Colonic mucosa (tissue), 4 donors: ENCODE measurements at regions not wholly inside any gene's neighbourhood (a gene's known extent, or its start where the extent isn't known, plus 50 kb on each side); places are given as distances from the start of the nearest gene placed in this dataset.

Source experiments
- DNase-seq: peaks from one replicate; pipeline ENCODE4 v3.0.0-alpha.2; 2020
- H3K27ac ChIP-seq: fragments of 200-600 bp; one replicate; pipeline ENCODE4 v1.8.0; 2021
- H3K27me3 ChIP-seq: fragments of 200-600 bp; one replicate; pipeline ENCODE4 v1.8.0; 2021
- H3K36me3 ChIP-seq: fragments of 200-600 bp; one replicate; pipeline ENCODE4 v1.8.0; 2021
- H3K4me1 ChIP-seq: fragments of 200-600 bp; one replicate; pipeline ENCODE4 v1.8.0; 2021; ENCODE audit warnings: mild to moderate bottlenecking
- H3K4me3 ChIP-seq: fragments of 200-600 bp; one replicate; pipeline ENCODE4 v1.8.0; 2021
- H3K9ac ChIP-seq, 2 donors: one replicate each; pipeline ENCODE4 v1.7.0; 2013; ENCODE audit warnings: control low read depth in 2 of 2, low read depth in 2 of 2, low read length in 2 of 2
- H3K9me3 ChIP-seq: fragments of 200-600 bp; one replicate; pipeline ENCODE4 v1.8.0; 2021
- CTCF ChIP-seq: fragments of 200-600 bp; IDR thresholded peaks from one replicate; pipeline ENCODE4 v1.8.0; 2022; ENCODE audit warnings: antibody characterized with exemption, mild to moderate bottlenecking
- intact Hi-C: fragments of 100-400 bp; cut with DNase I; formaldehyde crosslinking; loops from one replicate; pipeline ENCODE4 v1.14.1; 2022
- donor health status: healthy.
- donor health status: DM: no; HTN: no; CAD: no.
- donor health status: DM: no; HTN: no; CAD: no.

GRCh38 chr2:75772908-75773630 is 62.4 kb upstream of the GCFC2 start:
- no peak for DNase-seq
- Histone ChIP-seq H3K27ac (no peak overlapping the region), H3K9ac (no peak overlapping the region), H3K4me3 (no peak overlapping the region), H3K27me3 (no peaks in the 10 kb centered on the region), H3K4me1 (no peaks in the 10 kb centered on the region), H3K36me3 (no peaks in the 10 kb centered on the region), H3K9me3 (no peaks in the 10 kb centered on the region)
- intact Hi-C loops = no loop called here
- TF ChIP-seq CTCF = no peak

GRCh38 chr2:75765798-75766197 is 55.1 kb upstream of the GCFC2 start:
- Histone ChIP-seq H3K27me3 (no peaks in the 10 kb centered on the region), H3K9me3 (no peaks in the 10 kb centered on the region), H3K4me1 (no peaks in the 10 kb centered on the region), H3K27ac (peak overlapping the region; percentile 14), H3K4me3 (no peak overlapping the region), H3K36me3 (no peaks in the 10 kb centered on the region), H3K9ac (no peak overlapping the region)
- DNase-seq = no peak
- intact Hi-C loops = no loop called here
- no peak for TF ChIP-seq CTCF

- DNase-seq = peak; percentile 52
Observed at GRCh38 chr2:75764611-75765010, 53.9 kb upstream of the GCFC2 start.

More at GRCh38 chr2:75764611-75765010, 53.9 kb upstream of the GCFC2 start:
- peak overlapping the region; percentile 30 for H3K27ac ChIP-seq
- intact Hi-C loops = no loop called here
- no peak overlapping the region for H3K4me3 ChIP-seq
- no peak overlapping the region for H3K9ac ChIP-seq
- H3K9me3 ChIP-seq = no peaks in the 10 kb centered on the region
- no peaks in the 10 kb centered on the region for H3K27me3 ChIP-seq
- H3K4me1 ChIP-seq = no peaks in the 10 kb centered on the region
- H3K36me3 ChIP-seq = no peaks in the 10 kb centered on the region
- no peak for TF ChIP-seq CTCF
